GM23338 (cell line): ENCODE measurements at regions not wholly inside any gene's neighbourhood (a gene's known extent, or its start where the extent isn't known, plus 50 kb on each side); places are given as distances from the start of the nearest gene placed in this dataset.

ENCODE experiments used
- ATAC-seq: fragments of 200-7000 bp; cut with Tn5 transposase; 3 replicates; pipeline ENCODE4 v1.9.1; 2020
- DNase-seq: peaks from one replicate; pipeline ENCODE4 v3.0.0-alpha.2; 2015; ENCODE audit warnings: low spot score
- H2AFZ ChIP-seq: fragments of 200-600 bp; sonication (generic); 2 replicates; pipeline ENCODE4 v1.8.0; 2016; ENCODE audit warnings: antibody characterized with exemption, mild to moderate bottlenecking, moderate library complexity
- H3F3A ChIP-seq: fragments of 200-600 bp; sonication (generic); replicated peaks from 2 replicates; pipeline ENCODE4 v1.8.0; 2017; ENCODE audit warnings: antibody characterized with exemption, mixed run types, low read depth
- H3K27ac ChIP-seq: fragments of 200-600 bp; sonication (generic); 2 replicates; pipeline ENCODE4 v1.6.1; 2016; ENCODE audit warnings: low read depth
- H3K27me3 ChIP-seq: fragments of 200-600 bp; sonication (generic); 2 replicates; pipeline ENCODE4 v1.8.0; 2016; ENCODE audit warnings: mild to moderate bottlenecking, mixed run types, moderate library complexity; ENCODE audit not compliant: insufficient read depth
- H3K36me3 ChIP-seq: fragments of 200-600 bp; sonication (generic); 2 replicates; pipeline ENCODE4 v1.8.0; 2016; ENCODE audit warnings: mild to moderate bottlenecking; ENCODE audit not compliant: insufficient read depth
- H3K4me1 ChIP-seq: fragments of 200-600 bp; sonication (generic); 2 replicates; pipeline ENCODE4 v1.8.0; 2016; ENCODE audit warnings: mild to moderate bottlenecking, moderate library complexity; ENCODE audit not compliant: insufficient read depth
- H3K4me2 ChIP-seq: fragments of 200-600 bp; sonication (generic); 2 replicates; pipeline ENCODE4 v1.7.1; 2017; ENCODE audit warnings: mixed run types
- H3K4me3 ChIP-seq: fragments of 200-600 bp; sonication (generic); 2 replicates; pipeline ENCODE4 v1.6.1; 2016; ENCODE audit warnings: mixed run types
- H3K79me2 ChIP-seq: fragments of 200-600 bp; sonication (generic); replicated peaks from 2 replicates; pipeline ENCODE4 v1.8.0; 2017; ENCODE audit warnings: mild to moderate bottlenecking; ENCODE audit not compliant: insufficient read depth
- H3K9me2 ChIP-seq: fragments of 200-600 bp; sonication (generic); 2 replicates; pipeline ENCODE4 v1.8.0; 2017; ENCODE audit not compliant: insufficient read depth
- H4K20me1 ChIP-seq: fragments of 200-600 bp; sonication (generic); replicated peaks from 2 replicates; pipeline ENCODE4 v1.8.0; 2017; ENCODE audit warnings: mild to moderate bottlenecking; ENCODE audit not compliant: insufficient read depth
- H3K27ac Mint-ChIP-seq: 2 replicates; pipeline ENCODE4 v1.8.0; 2020; ENCODE audit warnings: inconsistent platforms, mild to moderate bottlenecking, moderate library complexity, mixed read lengths
- H3K27me3 Mint-ChIP-seq: 3 replicates; pipeline ENCODE4 v1.8.0; 2022; ENCODE audit warnings: low read depth, mild to moderate bottlenecking, moderate library complexity, mixed read lengths, inconsistent platforms; ENCODE audit not compliant: insufficient read depth, poor library complexity
- H3K36me3 Mint-ChIP-seq: 3 replicates; pipeline ENCODE4 v1.8.0; 2021; ENCODE audit warnings: low read depth, mild to moderate bottlenecking, inconsistent platforms, moderate library complexity, mixed read lengths
- H3K4me1 Mint-ChIP-seq: 3 replicates; pipeline ENCODE4 v1.8.0; 2020; ENCODE audit warnings: mild to moderate bottlenecking, inconsistent platforms, mixed read lengths
- H3K4me3 Mint-ChIP-seq: 3 replicates; pipeline ENCODE4 v1.8.0; 2021; ENCODE audit warnings: moderate library complexity, mild to moderate bottlenecking, inconsistent platforms, mixed read lengths
- H3K9me3 Mint-ChIP-seq: 3 replicates; pipeline ENCODE4 v1.8.0; 2020; ENCODE audit warnings: moderate library complexity, mild to moderate bottlenecking, inconsistent platforms, mixed read lengths
- EZH2phosphoT487 ChIP-seq: fragments of 200-600 bp; sonication (generic); IDR thresholded peaks from one replicate; pipeline ENCODE4 v1.8.1; 2018; ENCODE audit warnings: antibody characterized with exemption; ENCODE audit not compliant: unreplicated experiment
- JUNB ChIP-seq: IDR thresholded peaks from one replicate; pipeline ENCODE4 v1.6.1; 2016; ENCODE audit warnings: antibody characterized with exemption; ENCODE audit not compliant: unreplicated experiment
- NANOG ChIP-seq: IDR thresholded peaks from 2 replicates; pipeline ENCODE4 v1.6.1; 2016; ENCODE audit warnings: antibody characterized with exemption, borderline replicate concordance
- POLR2AphosphoS5 ChIP-seq: IDR thresholded peaks from 2 replicates; pipeline ENCODE4 v1.6.1; 2016; ENCODE audit warnings: antibody characterized with exemption, low read depth
- STAT1 ChIP-seq: IDR thresholded peaks from one replicate; pipeline ENCODE4 v1.6.1; 2016; ENCODE audit warnings: antibody characterized with exemption; ENCODE audit not compliant: unreplicated experiment
- ZNF114 ChIP-seq: fragments of 250-450 bp; sonication (Bioruptor Pico); IDR thresholded peaks from 2 replicates; pipeline ENCODE4 v1.5.0; 2020; ENCODE audit warnings: mild to moderate bottlenecking, moderate library complexity
- ZNF331 ChIP-seq: fragments of 250-450 bp; sonication (Bioruptor Pico); IDR thresholded peaks from 2 replicates; pipeline ENCODE4 v1.5.0; 2020; ENCODE audit warnings: low read depth, mild to moderate bottlenecking, moderate library complexity
- ZNF462 ChIP-seq: fragments of 250-450 bp; sonication (Bioruptor Pico); IDR thresholded peaks from 2 replicates; pipeline ENCODE4 v1.5.0; 2020; ENCODE audit warnings: mild to moderate bottlenecking, moderate library complexity

DNA sequence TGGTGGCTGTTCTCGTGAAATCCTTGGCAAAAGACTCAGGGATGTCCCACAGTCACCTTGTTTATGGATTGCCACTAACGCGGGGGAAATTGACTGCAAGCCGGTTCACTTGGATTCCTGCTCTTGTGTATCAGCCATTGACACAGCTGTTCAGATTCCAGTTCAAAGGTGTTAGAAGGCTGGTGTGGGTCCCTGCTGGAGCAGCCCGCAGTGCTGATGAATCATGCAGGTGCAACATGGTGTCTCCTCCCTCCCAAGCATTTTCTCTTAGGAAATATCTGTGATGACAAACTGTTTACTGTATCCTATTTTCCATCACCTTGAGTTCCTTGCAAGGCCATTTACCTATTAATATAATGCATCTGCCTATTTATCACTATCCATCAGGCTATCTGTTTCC, 170.1 kb downstream of the GATA3 start:
- Mint-ChIP-seq H3K27ac (no peak overlapping the region; the same call in 1 of the 2 replicates), H3K4me1 (no peaks in the 10 kb centered on the region), H3K4me3 (no peak overlapping the region), H3K9me3 (no peaks in the 10 kb centered on the region), H3K36me3 (no peaks in the 10 kb centered on the region), H3K27me3 (peaks cover 4% of the 10 kb centered on the region)
- Histone ChIP-seq H3K4me2 (no peak overlapping the region), H3K4me1 (no peaks in the 10 kb centered on the region), H3K79me2 (no peaks in the 10 kb centered on the region), H3K27ac (no peak overlapping the region), H3K36me3 (no peaks in the 10 kb centered on the region), H3K4me3 (no peak overlapping the region), H3K27me3 (no peaks in the 10 kb centered on the region), H3F3A (no peaks in the 10 kb centered on the region), H4K20me1 (no peaks in the 10 kb centered on the region), H2AFZ (no peak overlapping the region), H3K9me2 (no peaks in the 10 kb centered on the region)
- no peak for TF ChIP-seq ZNF114 (CRISPR knock-in tag)
- TF ChIP-seq ZNF331 (CRISPR knock-in tag): no peak
- no peak for TF ChIP-seq NANOG
- no peak for TF ChIP-seq JUNB
- TF ChIP-seq STAT1: no peak
- DNase-seq (no peak), ATAC-seq (no peak)

DNA sequence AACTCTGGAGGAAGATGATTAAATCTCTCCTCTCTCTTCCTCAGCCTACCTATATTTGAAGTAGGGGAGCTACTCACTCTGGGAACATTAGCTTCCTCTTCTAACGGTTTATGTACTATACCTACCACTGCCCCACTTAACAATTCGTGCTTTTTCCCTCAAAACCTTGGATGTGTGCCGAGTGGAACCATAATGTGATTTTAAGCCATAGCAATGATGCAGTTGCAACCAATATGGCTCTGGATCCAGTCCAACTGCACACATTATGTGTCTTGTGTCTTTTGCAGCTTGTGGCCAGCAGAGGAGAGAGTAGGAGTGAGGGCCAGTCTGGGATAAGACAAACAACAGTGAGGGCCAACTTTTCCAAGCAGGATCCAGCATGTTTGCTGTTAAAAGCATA, 170.7 kb downstream of the GATA3 start:
- Mint-ChIP-seq H3K36me3 (no peaks in the 10 kb centered on the region), H3K27me3 (peaks cover 4% of the 10 kb centered on the region), H3K4me1 (no peaks in the 10 kb centered on the region), H3K27ac (no peak overlapping the region), H3K4me3 (no peak overlapping the region), H3K9me3 (no peaks in the 10 kb centered on the region)
- DNase-seq (no peak), ATAC-seq (no peak)
- H3K79me2 ChIP-seq: no peaks in the 10 kb centered on the region
- H3K27ac ChIP-seq: no peak overlapping the region
- TF ChIP-seq POLR2AphosphoS5 (no peak), STAT1 (no peak), ZNF462 (CRISPR knock-in tag) (no peak), EZH2phosphoT487 (no peak)
- H3K4me3 ChIP-seq: no peak overlapping the region
- H3F3A ChIP-seq: no peaks in the 10 kb centered on the region
- no peaks in the 10 kb centered on the region for H3K9me2 ChIP-seq
- H3K27me3 ChIP-seq: no peaks in the 10 kb centered on the region
- H3K4me2 ChIP-seq: no peak overlapping the region
- no peaks in the 10 kb centered on the region for H3K36me3 ChIP-seq
- H2AFZ ChIP-seq: 0 out of 2 replicates have a peak overlapping the region, but pooled peaks have one; percentile 23
- H4K20me1 ChIP-seq: no peaks in the 10 kb centered on the region
- no peaks in the 10 kb centered on the region for H3K4me1 ChIP-seq
